Hepatocyte (in vitro differentiated cells): ENCODE measurements at regions not wholly inside any gene's neighbourhood (a gene's known extent, or its start where the extent isn't known, plus 50 kb on each side); places are given as distances from the start of the nearest gene placed in this dataset.

Source experiments
- CTCF ChIP-seq: fragments of 200-600 bp; sonication (generic); IDR thresholded peaks from 2 replicates; pipeline ENCODE4 v1.5.1; 2016; ENCODE audit warnings: antibody characterized with exemption, mild to moderate bottlenecking; ENCODE audit not compliant: poor library complexity
- EZH2 ChIP-seq: fragments of 200-600 bp; sonication (generic); IDR thresholded peaks from 2 replicates; pipeline ENCODE4 v1.6.1; 2016; ENCODE audit warnings: antibody characterized with exemption, mild to moderate bottlenecking, borderline replicate concordance
- EZH2phosphoT487 ChIP-seq: fragments of 200-600 bp; sonication (generic); IDR thresholded peaks from one replicate; pipeline ENCODE4 v1.6.1; 2018; ENCODE audit warnings: antibody characterized with exemption, mild to moderate bottlenecking, low read depth, moderate library complexity; ENCODE audit not compliant: unreplicated experiment, severe bottlenecking

GRCh38 chr1:199404976-199405375 lies 622.5 kb upstream of the NR5A2 start:
- no peak for TF ChIP-seq CTCF
- TF ChIP-seq EZH2, result no peak
- no peak for TF ChIP-seq EZH2phosphoT487
